Ecto neural progenitor cell (in vitro differentiated cells): ENCODE measurements at regions not wholly inside any gene's neighbourhood (a gene's known extent, or its start where the extent isn't known, plus 50 kb on each side); places are given as distances from the start of the nearest gene placed in this dataset.

Source experiments
- DNase-seq: peaks from one replicate; pipeline ENCODE4 v3.0.0-alpha.2; 2018; ENCODE audit warnings: low spot score

DNA sequence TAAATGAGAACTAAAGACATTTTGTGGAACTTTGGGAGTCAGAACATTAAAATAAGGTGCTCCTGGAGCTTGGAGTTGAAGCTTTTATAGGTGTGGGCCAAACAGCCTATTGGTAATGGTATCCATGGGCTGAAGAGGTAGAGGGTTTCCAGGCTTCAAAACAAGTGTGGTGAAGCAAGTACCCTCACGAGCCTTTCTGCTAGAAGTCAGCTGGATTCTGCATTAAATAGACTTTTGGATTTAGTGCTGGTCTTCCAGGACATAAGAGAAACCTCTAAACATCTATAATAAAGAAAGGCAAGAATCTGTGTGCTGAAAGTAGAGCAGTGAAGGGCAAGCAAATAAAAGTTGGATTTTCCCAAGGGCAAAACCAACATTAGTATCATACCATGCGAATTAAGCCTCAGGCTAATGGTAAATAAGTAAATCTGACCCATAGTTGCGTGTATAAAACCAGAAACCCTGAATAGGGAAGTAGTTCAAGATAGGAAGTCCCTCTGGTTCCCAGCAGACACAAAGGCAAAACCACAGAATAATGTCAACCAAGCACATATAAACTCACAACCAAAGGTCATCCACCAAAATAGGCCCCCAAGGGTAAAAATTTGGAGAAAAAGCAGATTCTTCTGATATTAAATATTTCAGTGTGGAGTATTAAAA is 306.3 kb downstream of the TLE4 start:
- no peak for DNase-seq

DNA sequence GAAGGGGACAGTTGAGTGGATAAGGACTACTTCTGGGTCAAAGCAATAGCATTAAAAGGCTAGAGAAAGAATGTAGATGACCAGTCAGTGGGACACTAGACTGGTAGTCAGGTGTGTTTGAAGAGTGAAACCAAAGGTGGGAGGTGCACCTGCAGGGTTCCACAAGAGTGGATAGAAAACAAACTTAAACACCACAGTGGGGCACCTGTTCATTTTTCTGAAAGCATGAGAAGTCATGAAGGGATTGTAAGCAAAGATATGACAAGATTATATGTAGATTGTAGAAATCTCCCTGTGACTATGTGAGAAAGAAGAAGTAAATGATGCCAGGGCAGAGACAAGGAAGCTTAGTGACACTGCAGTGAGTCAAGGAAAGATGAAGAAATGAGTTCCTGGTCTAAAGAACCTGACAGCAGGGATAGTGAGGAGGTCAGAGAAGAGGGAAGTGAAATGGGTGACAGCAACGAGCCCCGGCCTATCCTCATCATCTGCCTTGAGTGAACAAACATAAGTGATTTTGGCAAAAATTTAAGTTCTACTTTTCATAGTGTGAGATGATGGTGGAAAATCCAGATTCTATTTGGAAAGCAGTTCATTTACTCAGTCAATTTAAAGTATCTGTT is 296.9 kb downstream of the TLE4 start:
- no peak for DNase-seq

DNA sequence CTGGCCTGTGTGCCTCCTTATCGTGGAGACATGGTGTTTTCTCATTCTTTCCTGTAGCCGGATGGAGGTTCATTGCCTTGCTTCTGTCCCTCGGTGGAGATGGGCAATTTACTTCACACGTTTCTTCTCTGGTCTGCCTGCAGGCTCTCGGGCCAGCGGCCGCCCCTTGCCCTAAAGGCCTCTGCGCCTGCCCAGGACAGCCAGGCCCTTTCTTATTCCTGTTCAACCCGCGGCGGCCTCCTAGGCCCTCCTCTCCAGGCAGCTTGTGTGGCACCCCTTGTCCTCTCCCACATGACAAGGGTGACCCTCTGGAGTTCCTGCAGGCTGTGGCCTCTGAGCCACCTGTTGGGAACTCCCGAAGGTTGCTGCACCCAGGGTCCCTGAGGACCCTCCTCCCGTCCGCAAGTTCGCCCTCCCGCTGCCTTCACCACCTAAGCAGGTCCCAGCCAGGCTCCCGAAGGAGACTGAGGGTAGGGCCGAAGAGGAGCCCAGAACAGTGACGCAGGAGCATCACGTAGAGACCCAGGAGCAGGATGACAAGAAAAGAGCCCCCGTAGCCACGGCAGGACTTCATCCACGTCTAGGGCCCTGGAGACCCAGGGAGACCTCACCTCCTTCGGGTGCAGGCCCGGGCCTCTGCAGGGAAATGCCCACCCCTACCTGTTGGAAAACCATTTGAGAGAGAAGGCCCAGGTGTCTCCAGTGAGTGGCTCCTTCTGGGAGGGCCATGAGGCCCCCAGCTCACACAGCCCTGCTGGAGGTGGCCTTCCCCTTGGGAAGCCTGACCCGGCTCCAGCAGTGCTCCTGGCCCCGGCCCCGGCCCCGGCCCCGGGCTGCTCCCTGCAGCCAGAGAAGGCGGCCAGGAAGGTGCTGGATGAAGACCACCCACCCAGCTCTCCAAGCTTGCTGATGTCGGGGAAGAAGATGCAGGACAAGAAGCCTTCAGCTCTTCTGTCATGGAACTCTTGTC is 291.4 kb downstream of the TLE4 start:
- DNase-seq = no peak

DNA sequence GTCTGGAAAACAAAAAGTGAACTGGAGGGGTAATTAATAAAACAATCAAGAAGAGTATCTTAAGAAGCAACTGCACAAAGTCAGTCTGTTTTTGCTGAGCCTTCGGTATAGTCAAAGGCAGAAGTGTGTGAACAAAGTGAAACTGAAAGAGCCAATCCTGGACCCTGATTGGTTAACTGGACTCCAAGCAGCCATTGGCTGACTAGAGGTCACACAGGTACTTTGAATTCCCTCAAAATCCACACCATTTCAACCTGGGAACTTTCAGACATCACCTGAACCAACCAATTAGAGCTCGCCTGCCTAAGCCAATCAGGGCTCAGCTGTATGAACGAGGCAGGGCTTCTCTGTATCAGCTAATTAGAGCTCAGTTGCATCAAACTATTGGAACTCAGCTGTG is 286.7 kb downstream of the TLE4 start:
- DNase-seq = no peak

DNA sequence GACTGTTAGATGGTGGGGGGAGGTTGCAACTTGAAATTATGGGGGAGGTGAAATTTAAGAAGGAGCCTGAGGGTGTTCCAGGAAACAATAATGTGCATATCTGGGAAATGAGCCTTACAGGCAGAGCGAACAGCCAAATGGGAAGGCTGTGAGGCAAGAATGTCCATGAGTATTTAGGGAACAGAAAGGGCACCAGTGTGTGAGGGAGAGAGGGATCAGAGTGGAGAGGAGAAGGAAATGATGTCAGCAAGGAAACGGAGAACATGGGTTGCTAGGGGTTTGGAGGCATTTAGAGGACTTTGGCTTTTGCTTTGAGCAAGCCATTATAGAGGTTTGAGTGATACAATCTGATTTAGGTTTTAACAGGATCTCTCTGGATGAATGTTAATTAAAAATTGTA is 285.4 kb downstream of the TLE4 start:
- no peak for DNase-seq

DNA sequence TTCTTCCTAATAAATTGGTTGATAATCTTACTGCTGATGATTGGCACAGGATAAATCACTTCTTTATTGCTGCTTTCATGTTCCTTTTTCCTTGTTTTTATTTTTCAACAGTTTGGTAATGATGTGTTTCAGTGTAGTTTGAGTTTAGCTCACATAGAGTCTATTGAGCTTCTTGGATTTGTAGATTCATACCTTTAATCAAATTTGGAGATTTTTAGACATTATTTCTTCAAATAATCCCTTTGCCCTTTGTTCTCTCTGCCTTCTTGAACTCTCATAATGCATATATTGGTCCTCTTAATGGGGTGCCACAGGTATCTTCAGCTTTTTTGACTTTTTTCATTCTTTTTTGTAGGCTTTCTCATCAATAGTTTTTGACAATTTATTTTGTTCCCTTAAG is 275.3 kb downstream of the TLE4 start:
- no peak for DNase-seq

DNA sequence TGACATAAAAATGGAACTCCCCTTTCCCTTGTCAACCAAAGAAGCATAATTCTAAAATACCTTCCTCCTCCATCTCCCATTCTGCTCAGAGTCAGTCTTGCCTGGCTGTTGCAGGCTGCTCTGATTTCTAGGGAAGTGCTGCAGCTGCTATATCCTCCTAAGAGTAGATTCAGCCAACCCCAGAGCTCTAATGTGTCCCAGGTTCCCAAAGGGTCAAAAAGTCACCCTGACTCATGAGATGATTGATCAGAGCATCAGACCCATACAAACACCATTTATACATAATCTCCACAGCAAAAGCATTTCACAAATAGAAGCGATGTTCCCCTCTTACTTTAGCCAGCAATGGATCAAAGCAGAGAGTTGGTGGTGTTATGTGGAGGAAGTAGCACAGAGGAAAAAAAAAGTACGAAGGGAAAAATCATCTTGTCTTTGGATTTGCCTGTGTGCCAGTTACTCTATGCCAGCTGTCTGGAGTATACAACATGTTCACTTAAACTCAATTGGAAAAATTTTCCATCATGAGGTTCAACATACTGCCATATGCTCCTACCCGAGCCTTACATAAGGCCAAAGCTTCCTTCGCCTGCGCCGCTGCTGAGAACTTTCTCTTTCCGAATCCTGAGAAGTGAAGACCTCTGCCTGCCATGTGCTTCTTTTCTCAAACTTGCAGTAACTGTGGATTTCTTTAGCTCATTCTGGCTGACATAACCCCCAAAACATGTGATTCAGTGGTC is 258.0 kb downstream of the TLE4 start:
- DNase-seq = no peak

DNA sequence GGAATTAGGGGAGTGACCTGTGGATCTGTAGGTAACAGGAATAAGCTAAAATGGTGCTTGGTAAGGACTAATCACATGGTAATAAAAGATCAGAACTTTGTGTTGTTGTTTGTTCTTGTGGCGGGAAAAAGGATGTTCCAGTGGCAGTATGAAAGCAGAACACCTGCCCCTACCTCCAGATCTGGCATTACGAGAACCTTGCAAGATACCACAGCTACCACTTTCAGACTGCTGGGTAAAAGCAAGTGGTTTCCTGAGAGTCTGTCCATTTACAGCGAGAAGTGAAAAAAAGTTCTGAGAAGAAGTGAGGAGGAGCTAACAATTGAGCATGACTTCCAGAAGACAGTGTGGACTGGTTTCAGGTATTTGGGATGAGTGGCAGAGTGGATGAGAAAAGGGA is 252.5 kb downstream of the TLE4 start:
- no peak for DNase-seq

DNA sequence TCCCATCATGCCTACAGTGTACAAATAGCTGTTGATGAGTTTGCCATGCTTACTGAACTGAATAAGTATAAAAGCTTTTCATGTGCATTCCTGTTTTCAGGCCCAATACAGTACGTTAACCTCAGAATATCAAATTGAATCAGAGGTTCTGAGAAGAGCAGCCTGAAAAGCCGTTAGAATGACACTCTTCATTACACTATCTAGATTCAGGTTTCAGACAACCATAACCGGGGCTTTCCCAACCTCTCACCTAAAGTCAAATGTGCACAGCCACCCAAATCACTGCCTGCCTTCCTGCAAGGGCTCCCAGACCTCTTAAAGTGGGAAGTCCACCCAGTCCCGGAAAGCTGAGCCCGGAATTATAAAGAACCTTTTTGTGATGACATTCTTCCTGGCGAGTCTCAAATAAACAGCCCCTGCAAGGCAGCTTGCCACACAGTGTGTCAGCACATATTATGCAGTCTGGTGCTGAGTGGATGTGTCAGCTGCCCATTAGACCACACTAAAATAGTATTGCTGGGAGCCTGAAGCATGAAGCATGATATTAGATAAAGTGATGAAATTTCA is 245.8 kb downstream of the TLE4 start:
- no peak for DNase-seq

DNA sequence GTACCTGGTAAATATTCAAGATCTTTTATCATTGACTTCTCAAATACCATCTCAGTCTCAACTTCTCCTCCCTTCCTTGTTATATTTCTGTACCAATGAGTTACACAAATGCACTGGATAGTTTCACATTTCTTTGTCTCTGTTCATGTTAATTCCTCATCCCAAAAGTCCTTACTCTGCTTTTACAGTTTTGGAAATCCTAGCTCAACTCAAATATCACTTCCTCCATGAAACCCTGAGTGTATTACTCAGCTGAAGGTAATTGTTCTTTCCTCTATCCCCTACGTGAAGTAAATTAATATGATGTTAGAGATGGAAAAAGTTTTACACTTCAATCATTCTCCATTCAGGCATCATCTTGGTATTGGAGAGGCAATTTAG is 241.5 kb downstream of the TLE4 start:
- DNase-seq = no peak

DNA sequence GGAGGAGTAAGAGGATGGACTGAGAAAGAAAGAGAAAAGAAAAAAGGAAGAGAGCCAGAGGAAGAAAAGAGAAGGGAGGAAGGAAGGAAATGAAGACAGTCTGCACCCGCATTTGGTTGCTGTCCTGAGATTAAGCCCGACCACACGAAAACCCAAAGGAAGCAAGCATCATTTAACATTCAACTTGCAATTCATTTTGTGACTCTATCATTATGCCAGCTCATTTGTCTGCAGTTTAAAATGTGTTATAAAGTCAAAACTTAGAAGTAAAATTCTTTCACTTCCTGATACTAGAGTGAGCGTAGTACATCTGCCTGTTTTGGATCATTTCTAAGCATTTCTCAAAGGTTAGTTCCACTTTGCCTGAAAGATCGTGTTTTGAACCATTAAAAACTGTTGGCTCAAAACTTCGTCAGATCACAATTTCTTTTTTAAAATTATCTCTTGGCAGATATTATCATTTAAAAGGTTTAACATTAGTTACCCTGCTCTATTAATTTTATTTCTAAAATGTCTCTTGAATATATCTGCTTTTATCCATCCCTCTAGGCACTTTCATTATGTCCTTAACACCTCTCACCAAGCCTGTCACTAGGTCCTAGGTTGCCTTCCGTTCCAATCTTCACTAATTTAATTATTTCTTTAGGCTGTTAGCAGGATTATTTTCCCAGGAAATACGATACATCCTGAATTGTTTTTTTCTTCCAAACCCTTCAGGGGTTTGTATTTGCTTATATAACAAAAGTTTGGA is 240.9 kb downstream of the TLE4 start:
- no peak for DNase-seq

DNA sequence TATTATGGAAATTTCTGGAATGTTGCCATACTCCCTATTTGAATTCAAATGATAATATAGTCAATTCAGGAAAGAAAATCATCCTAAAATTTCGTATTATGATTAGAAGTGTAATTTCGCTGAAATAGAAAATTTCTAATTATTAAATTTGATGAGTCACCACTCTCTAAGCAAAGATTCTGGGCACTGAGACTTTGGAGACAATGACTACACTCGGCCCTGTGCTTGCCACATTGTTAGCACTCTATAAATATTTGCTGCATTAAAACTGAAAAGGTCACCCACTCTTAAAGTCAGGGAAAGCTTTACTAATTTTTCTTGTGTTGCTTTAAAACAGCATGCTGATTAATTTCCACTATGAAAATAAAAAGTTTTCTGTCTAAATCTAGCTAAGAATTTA is 240.3 kb downstream of the TLE4 start:
- no peak for DNase-seq

DNA sequence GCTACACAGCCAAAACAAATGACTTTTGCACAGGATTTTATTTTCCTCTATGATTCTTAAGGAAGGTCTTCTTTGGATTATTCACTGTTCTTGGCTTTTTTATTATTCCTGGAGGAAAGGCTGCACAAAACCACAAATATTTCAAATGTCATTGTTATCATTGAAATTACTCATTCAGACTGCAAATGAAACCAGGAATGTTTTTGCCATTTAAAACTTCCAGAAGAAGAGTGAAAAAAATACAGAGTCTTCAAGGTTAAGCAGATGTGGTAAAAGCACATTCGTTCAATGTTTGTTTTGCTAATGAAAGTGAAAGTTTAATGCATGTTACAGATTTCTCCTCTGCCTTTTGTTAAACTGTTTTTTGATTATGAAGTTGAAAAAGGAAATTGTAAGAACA is 238.2 kb downstream of the TLE4 start:
- no peak for DNase-seq

DNA sequence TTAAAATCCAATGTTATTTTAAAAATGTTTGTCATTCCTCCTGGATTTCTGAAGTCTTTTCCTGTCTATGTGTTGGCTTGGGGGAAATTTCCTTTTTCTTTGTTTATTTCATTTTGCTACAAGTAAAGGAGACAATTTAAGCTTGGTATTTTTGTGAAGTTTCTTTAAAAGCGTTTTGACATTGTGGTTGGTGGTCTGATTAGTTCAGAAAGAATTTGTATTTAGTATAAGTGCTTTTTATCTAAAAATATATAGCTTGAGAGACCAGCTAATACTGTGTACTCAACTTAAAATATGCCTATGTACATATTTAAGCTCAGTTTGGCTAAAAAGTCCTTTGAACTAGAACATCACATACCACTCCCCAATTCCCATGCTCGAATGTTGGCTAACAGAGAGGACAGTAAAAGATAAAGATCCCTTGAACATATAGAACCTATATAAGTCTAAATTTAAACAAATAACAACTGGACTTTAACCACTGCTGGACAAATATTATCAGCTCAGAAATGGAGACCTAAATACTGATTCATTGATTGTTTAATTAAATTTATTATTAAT is 237.6 kb downstream of the TLE4 start:
- DNase-seq = no peak

DNA sequence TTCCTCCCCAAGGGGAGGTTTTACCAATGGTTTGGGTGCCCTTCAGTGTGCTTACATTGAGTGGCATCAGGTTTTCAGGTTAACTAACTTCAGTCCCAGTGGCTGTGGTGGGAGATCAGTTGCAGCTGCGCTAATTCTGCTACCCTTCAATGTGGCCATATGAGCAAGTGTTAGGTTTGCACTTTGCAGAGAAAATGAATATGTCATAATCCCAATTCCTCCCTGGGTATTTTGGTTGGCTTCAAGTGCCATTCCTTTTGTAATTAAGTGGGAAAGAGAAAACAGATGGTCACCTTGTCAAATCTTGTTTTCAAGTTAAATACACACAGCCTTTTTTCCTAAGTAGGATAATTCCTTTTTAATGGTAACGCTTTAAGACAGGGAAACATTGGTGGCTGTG is 236.2 kb downstream of the TLE4 start:
- no peak for DNase-seq

DNA sequence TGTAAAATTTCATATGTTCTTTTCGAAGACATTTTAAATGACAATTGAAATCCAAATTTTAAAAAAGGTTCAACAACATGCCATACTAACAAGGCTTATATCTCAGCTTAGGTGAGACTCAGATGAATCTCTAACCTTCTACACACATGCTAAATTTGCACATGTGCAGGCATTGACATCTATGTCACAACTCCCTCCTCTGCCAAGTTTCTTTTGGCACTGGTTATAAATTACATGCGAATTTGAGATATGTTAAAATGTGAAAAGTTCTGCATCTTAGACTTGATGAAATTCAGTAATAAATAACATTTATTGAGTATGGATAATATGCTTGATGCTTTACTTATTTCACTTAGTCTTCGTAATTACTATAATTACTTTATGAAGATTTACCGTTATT is 234.3 kb downstream of the TLE4 start:
- DNase-seq = no peak

DNA sequence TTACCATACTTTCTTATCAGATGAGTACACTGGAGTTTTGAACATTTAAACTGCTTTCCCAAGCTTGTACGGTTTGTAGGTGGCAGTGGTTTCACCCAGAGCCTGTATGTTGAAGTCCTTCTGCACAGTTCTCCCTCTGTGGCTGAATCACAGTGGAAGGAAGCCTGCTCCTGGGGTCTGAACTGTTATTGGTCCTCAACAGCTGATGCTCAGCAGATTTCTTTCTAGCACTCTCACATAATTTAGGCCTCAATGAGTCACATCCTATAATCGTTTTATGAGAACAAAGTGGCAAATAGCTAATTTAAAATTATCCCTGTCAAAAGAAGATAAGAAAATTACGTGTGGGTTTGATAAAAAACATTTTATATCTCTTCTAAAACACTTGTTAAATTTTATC is 229.7 kb downstream of the TLE4 start:
- no peak for DNase-seq

DNA sequence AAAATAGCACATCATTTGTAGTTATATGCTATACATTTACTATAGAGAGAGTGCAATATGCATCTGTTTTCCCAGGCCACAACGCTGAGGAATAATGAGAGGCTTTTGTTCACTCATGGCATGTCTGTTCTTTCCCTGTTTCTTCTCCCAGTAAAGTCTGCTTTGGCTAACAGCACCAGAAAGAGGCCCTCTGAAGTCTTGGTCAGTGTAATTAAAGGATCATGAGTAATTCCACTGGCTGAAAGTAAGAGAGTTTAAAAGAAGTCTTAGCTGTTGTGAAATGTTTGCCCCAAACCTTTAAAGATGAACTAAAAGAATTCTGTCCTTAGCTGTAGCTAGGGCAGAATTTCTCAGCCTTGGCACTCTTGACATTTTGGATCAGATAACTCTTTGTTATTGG is 228.8 kb downstream of the TLE4 start:
- DNase-seq = no peak

DNA sequence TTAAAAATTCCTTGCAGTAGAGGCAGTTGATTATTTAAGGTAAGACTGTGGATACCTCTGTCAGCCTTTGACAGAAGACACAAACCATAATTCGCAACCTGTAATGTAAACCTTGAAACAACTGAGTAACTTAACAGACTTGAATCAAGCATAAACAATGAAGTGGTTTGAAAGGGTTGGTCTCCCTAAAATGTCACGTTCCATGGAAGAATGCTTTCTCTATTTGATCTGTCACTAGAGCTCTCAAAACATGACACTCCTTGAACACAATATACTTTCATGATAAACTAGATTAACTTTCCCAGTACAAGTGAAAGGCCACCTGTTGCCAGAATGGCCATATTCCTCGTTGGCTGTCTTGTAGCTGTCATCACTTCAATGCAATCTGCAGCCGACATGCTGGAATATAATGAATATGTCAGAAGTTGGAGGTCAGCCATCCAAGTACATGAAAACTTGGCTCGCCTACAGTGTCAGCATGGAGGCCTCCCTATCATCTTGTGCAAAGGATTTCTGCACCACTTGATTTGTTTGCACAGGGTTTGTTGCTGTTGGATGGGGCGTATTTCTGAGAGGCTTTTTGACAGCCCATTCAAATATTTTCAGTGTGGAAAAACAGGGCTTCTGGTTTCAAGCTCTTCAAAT is 228.0 kb downstream of the TLE4 start:
- no peak for DNase-seq

DNA sequence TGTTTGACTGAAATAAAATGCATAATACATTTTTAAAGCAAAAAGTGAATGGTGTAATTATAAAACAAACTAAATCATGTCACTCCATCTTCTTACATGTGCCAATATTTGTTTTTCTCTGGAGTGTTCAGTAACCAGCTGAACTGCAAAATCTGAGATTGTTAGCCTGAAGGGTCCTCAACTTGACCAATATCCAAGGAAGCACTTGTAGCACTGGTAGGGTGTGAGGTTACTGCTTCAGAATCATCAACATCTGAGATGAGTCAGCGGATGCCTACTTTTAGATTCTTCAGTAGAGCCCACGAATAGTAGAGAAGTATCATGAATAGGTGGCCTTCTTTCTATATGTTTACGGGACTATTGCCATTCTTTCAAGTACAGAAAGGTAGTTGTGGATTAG is 226.7 kb downstream of the TLE4 start:
- no peak for DNase-seq

DNA sequence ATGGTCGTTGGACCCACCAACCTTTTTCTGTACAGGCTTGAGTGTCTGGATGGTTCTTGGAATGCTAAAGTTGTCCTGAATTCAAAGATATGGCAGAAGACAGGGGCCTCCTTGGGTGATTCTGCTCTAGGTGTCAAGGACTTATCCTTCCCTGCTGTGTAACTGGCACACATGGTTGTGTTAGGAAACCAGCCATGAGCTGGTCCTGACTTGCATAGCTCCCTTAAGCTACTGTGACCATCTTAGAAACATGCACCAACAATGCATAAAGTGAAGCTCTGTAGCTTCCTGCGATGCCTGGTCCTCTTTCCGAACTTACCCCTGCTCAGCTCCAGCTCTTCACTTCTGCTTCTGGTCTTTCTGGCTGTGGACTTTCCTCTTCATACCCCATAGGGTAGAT is 224.6 kb downstream of the TLE4 start:
- no peak for DNase-seq
